HepG2 (cell line): ENCODE measurements at regions not wholly inside any gene's neighbourhood (a gene's known extent, or its start where the extent isn't known, plus 50 kb on each side); places are given as distances from the start of the nearest gene placed in this dataset.
A peak's percentile ranks its signal among the peaks of the same experiment; 100 is the strongest.

ENCODE experiments used
- ATAC-seq: fragments of 200-7000 bp; cut with Tn5 transposase; 3 replicates; pipeline ENCODE4 v1.9.1; 2020; ENCODE audit warnings: mild to moderate bottlenecking, moderate library complexity
- BruUV-seq: library from RNA; stranded (reverse); fragments of 400-500 nt; replicated peaks from 2 replicates; lab custom pipeline; 2021; lab: Mats Ljungman, UMichigan
- CTCF ChIA-PET: fragments of 300-600 bp; formaldehyde crosslinking; extraction: SDS; loops from one replicate; lab custom pipeline; 2021; ENCODE audit warnings: low total read pairs, inconsistent platforms, low intra/inter-chr PET ratio; lab: Yijun Ruan, JAX
- POLR2A ChIA-PET: fragments of 350-600 bp; sonication (Branson Sonifier 250); formaldehyde crosslinking; loops from one replicate; lab custom pipeline; 2020; ENCODE audit warnings: antibody characterized with exemption, inconsistent platforms; lab: Yijun Ruan, JAX
- DNase-seq: peaks from one replicate; pipeline ENCODE4 v3.0.0-alpha.2; 2015; ENCODE audit warnings: low spot score
- FAIRE-seq: peaks from 3 replicates; lab custom pipeline; 2011; peaks lifted over from hg19 to GRCh38; lab: Jason Lieb, UNC
- H2AFZ ChIP-seq: one replicate; pipeline ENCODE4 v1.6.1; 2011; ENCODE audit warnings: low read length, inconsistent platforms
- H3K27ac ChIP-seq: fragments of 300-600 bp; 3 replicates; pipeline ENCODE4 v1.8.0; 2011; ENCODE audit warnings: mixed run types, mild to moderate bottlenecking, mixed read lengths, low read length, inconsistent platforms; ENCODE audit not compliant: insufficient read depth; ENCODE audit errors: extremely low read length
- H3K27me3 ChIP-seq, 2 experiments: fragments of 200-600 bp in 1 of 2; 2 replicates in 1 of 2; 3 replicates in 1 of 2; pipeline versions ENCODE4 v1.6.0 to v1.8.0; 2011; ENCODE audit warnings: low read length in 2 of 2, mild to moderate bottlenecking in 2 of 2, moderate library complexity in 2 of 2, inconsistent platforms in 1 of 2; ENCODE audit not compliant: insufficient read depth in 2 of 2, control insufficient read depth in 1 of 2
- H3K36me3 ChIP-seq, 2 experiments: fragments of 200-600 bp in 1 of 2; replicated peaks in 1 of 2; 2 replicates in 1 of 2; 3 replicates in 1 of 2; pipeline versions ENCODE4 v1.5.1 to v1.8.0; 2011; ENCODE audit warnings: low read length in 2 of 2, inconsistent platforms in 1 of 2; ENCODE audit not compliant: insufficient read depth in 2 of 2, control insufficient read depth in 1 of 2
- H3K4me1 ChIP-seq: 2 replicates; pipeline ENCODE4 v1.5.1; 2012; ENCODE audit warnings: low read length, inconsistent platforms; ENCODE audit not compliant: insufficient read depth
- H3K4me2 ChIP-seq: 2 replicates; pipeline ENCODE4 v1.6.0; 2011; ENCODE audit warnings: low read depth, low read length, inconsistent platforms
- H3K4me3 ChIP-seq, 3 experiments: fragments of 200-600 bp in 1 of 3; sonication (generic), shearing (Covaris generic) in 1 of 3; replicated peaks in 1 of 3; 2 replicates each; pipeline ENCODE4 v1.5.1; 2011 to 2016; ENCODE audit warnings: low read length in 3 of 3, inconsistent platforms in 2 of 3, low read depth in 2 of 3, mild to moderate bottlenecking in 2 of 3, control low read depth in 1 of 3, mixed read lengths in 1 of 3; ENCODE audit not compliant: insufficient read depth in 1 of 3
- H3K79me2 ChIP-seq: one replicate; pipeline ENCODE4 v1.6.1; 2011; ENCODE audit warnings: low read length, inconsistent platforms; ENCODE audit not compliant: insufficient read depth
- H3K9ac ChIP-seq: 2 replicates; pipeline ENCODE4 v1.6.0; 2011; ENCODE audit warnings: mild to moderate bottlenecking, low read depth, low read length, inconsistent platforms; ENCODE audit not compliant: insufficient read depth
- H3K9me3 ChIP-seq: 2 replicates; pipeline ENCODE4 v1.5.1; 2012; ENCODE audit warnings: mild to moderate bottlenecking, low read length
- H4K20me1 ChIP-seq: 2 replicates; pipeline ENCODE4 v1.6.0; 2011; ENCODE audit warnings: inconsistent platforms, mild to moderate bottlenecking, low read length, moderate library complexity; ENCODE audit not compliant: insufficient read depth
- ATRX ChIP-seq: sonication (generic); formaldehyde crosslinking; IDR thresholded peaks from 2 replicates; pipeline ENCODE4 v1.4.0; 2020; ENCODE audit warnings: missing genetic modification reagents, borderline replicate concordance
- ESRRA ChIP-seq: sonication (generic); formaldehyde crosslinking; IDR thresholded peaks from 2 replicates; pipeline ENCODE4 v1.5.1; 2020; ENCODE audit warnings: mild to moderate bottlenecking, low read depth, missing genetic modification reagents
- FOSL2 ChIP-seq: sonication (generic); formaldehyde crosslinking; IDR thresholded peaks from 2 replicates; pipeline ENCODE4 v1.4.0; 2020; ENCODE audit warnings: missing genetic modification reagents
- HCFC1 ChIP-seq: fragments of 150-350 bp; IDR thresholded peaks from 2 replicates; pipeline ENCODE4 v1.6.1; 2014; ENCODE audit warnings: low read depth, low read length
- MAFG ChIP-seq: sonication (generic); formaldehyde crosslinking; IDR thresholded peaks from 2 replicates; pipeline ENCODE4 v1.5.1; 2020; ENCODE audit warnings: mild to moderate bottlenecking, missing genetic modification reagents
- SSRP1 ChIP-seq: IDR thresholded peaks from 2 replicates; pipeline ENCODE4 v1.6.1; 2016; ENCODE audit warnings: control low read depth
- WGBS: methylation state at CpG from one replicate; pipeline ENCODE4 v1.1.6; 2017; ENCODE audit warnings: low lambda C conversion rate; 5-methylcytosine and 5-hydroxymethylcytosine counted together
- in situ Hi-C: cut with HindIII; loops from 2 replicates; pipeline ENCODE4 v1.10.0; 2017; ENCODE audit warnings: low pct_unique_long_range_greater_than_20kb; ENCODE audit not compliant: extremely low pct_ligation_motif_present
- intact Hi-C: fragments of 100-400 bp; cut with micrococcal nuclease; formaldehyde crosslinking; loops from one replicate; pipeline ENCODE4 v1.10.0; 2022; ENCODE audit not compliant: unreplicated experiment
- TF ChIP-seq, protein P1 (sequence below): IDR thresholded peaks from 2 replicates; pipeline ENCODE4 v1.6.1; 2016; ENCODE audit warnings: mild to moderate bottlenecking, missing biosample characterization, missing genetic modification reagents

DNA sequence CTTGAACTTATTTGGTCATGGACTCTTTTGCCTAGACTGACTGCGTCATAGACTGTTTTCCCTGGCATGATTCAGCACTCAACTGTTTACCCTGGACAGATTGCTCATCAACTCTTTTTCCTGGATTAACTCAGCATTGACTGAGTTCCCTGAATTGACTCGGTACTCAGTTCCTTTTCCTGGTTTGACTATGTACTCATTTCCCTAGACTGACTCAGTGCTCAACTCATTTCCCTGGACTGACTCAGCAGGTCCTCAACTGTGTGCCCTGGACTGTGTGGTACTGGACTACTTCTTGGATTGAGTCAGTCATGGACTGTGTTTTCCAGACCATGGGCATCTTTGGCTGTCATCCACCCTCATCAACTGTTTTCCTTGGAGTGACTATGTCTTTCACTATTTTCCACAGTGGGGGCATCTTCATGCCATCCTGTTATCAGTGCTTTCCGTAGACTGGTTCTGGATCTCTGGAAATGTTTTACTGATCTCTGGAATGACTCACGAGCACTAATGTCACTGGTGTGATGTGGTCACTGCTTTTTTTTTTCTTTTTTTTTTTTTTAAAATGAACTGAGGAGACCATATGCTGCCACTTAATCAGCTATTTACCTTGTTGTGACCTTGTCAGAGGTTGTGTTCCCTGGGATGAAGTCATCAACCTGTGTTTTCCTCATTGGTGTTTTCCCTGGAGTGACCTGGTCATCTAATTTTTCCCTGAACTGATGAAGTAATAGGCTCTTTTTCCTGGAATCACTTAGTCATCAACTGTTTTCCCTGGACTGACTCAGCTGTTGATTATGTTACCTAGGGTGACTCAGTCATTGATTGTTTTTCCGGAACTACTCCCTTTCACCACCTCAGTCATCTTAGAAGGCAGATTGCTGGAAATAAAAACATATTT is 1225.5 kb downstream of the NLGN4Y start:
- Histone ChIP-seq H3K27ac (no peak overlapping the region), H3K36me3 (no peaks in the 10 kb centered on the region), H4K20me1 (no peaks in the 10 kb centered on the region), H3K4me3 (no peak overlapping the region), H3K4me2 (no peak overlapping the region), H3K27me3 (no peaks in the 10 kb centered on the region), H2AFZ (no peak overlapping the region), H3K4me1 (no peaks in the 10 kb centered on the region), H3K9me3 (peaks cover 39% of the 10 kb centered on the region), H3K79me2 (no peaks in the 10 kb centered on the region), H3K9ac (no peak overlapping the region)
- POLR2A ChIA-PET = no interaction called here
- in situ Hi-C loops (no loop called here), intact Hi-C loops (no loop called here)
- CTCF ChIA-PET = no interaction called here
- WGBS = 2% methylated on average over 5 of the region's 5 CpGs
- no peak for FAIRE-seq
- ATAC-seq = no peak
- BruUV-seq = no TSS peak
- DNase-seq = peak; percentile 6
- TF ChIP-seq FOSL2 (CRISPR knock-in tag) (peak; percentile 76), SSRP1 (CRISPR knock-in tag) (no peak)

GRCh38 chrY:15751001-15751400 is 1226.7 kb downstream of the NLGN4Y start:
- H3K4me2 ChIP-seq = no peak overlapping the region
- no peaks in the 10 kb centered on the region for H3K36me3 ChIP-seq
- H3K27ac ChIP-seq = no peak overlapping the region
- in situ Hi-C loops = no loop called here
- BruUV-seq = no TSS peak
- H3K79me2 ChIP-seq = no peaks in the 10 kb centered on the region
- TF ChIP-seq MAFG (CRISPR knock-in tag) (no peak), ESRRA (no peak), HCFC1 (no peak), ATRX (CRISPR knock-in tag) (no peak)
- TF ChIP-seq, protein P1, sequence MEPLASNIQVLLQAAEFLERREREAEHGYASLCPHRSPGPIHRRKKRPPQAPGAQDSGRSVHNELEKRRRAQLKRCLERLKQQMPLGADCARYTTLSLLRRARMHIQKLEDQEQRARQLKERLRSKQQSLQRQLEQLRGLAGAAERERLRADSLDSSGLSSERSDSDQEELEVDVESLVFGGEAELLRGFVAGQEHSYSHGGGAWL (CRISPR knock-in tag) = no peak
- TF ChIP-seq, all 625 proteins: peak for 0
- Histone ChIP-seq H3K9ac (no peak overlapping the region), H3K4me3 (no peak overlapping the region), H3K9me3 (peaks cover 37% of the 10 kb centered on the region), H4K20me1 (no peaks in the 10 kb centered on the region), H2AFZ (no peak overlapping the region), H3K27me3 (no peaks in the 10 kb centered on the region), H3K4me1 (no peaks in the 10 kb centered on the region)
- DNase-seq (no peak), ATAC-seq (no peak), FAIRE-seq (no peak)
- intact Hi-C loops = no loop called here
- POLR2A ChIA-PET = no interaction called here
- CTCF ChIA-PET = no interaction called here
- WGBS = 4% methylated on average over 2 of the region's 2 CpGs
